IPS-18a (cell line): ENCODE measurements at regions not wholly inside any gene's neighbourhood (a gene's known extent, or its start where the extent isn't known, plus 50 kb on each side); places are given as distances from the start of the nearest gene placed in this dataset.

Experiments
- H3K27ac ChIP-seq: one replicate; pipeline ENCODE4 v1.5.1; 2013; ENCODE audit warnings: low read length
- H3K27me3 ChIP-seq: one replicate; pipeline ENCODE4 v1.6.1; 2013; ENCODE audit warnings: mild to moderate bottlenecking, low read length; ENCODE audit not compliant: control insufficient read depth, insufficient read depth
- H3K36me3 ChIP-seq: one replicate; pipeline ENCODE4 v1.6.1; 2013; ENCODE audit warnings: low read depth, low read length; ENCODE audit not compliant: control insufficient read depth
- H3K4me1 ChIP-seq: one replicate; pipeline ENCODE4 v1.6.1; 2013; ENCODE audit warnings: low read depth, low read length; ENCODE audit not compliant: control insufficient read depth
- H3K4me3 ChIP-seq: one replicate; pipeline ENCODE4 v1.5.1; 2013; ENCODE audit warnings: low read length
- H3K9ac ChIP-seq: one replicate; pipeline ENCODE4 v1.6.1; 2013; ENCODE audit warnings: mild to moderate bottlenecking, low read length, moderate library complexity
- H3K9me3 ChIP-seq: one replicate; pipeline ENCODE4 v1.6.1; 2013; ENCODE audit warnings: low read depth, low read length; ENCODE audit not compliant: control insufficient read depth

- H3K9ac ChIP-seq: no peak overlapping the region
- no peaks in the 10 kb centered on the region for H3K4me1 ChIP-seq
- H3K9me3 ChIP-seq: no peaks in the 10 kb centered on the region
- no peak overlapping the region for H3K4me3 ChIP-seq
- H3K36me3 ChIP-seq: no peaks in the 10 kb centered on the region
- no peaks in the 10 kb centered on the region for H3K27me3 ChIP-seq
- no peak overlapping the region for H3K27ac ChIP-seq
Observed at GRCh38 chr2:129293326-129293725, 686.1 kb upstream of the RAB6C start.

- Histone ChIP-seq H3K27ac (no peak overlapping the region), H3K9ac (no peak overlapping the region), H3K4me3 (no peak overlapping the region), H3K4me1 (no peaks in the 10 kb centered on the region), H3K9me3 (no peaks in the 10 kb centered on the region), H3K27me3 (no peaks in the 10 kb centered on the region), H3K36me3 (no peaks in the 10 kb centered on the region)
Observed at GRCh38 chr2:129296396-129296795, 683.1 kb upstream of the RAB6C start.

- no peaks in the 10 kb centered on the region for H3K36me3 ChIP-seq
- H3K27me3 ChIP-seq: no peaks in the 10 kb centered on the region
- H3K9me3 ChIP-seq: no peaks in the 10 kb centered on the region
- H3K9ac ChIP-seq: no peak overlapping the region
- H3K4me3 ChIP-seq: no peak overlapping the region
- H3K4me1 ChIP-seq: no peaks in the 10 kb centered on the region
- H3K27ac ChIP-seq: no peak overlapping the region
Observed at GRCh38 chr2:129296806-129297205, 682.7 kb upstream of the RAB6C start.

- H3K9me3 ChIP-seq: no peaks in the 10 kb centered on the region
- no peak overlapping the region for H3K4me3 ChIP-seq
- H3K4me1 ChIP-seq: no peaks in the 10 kb centered on the region
- H3K27ac ChIP-seq: no peak overlapping the region
- H3K9ac ChIP-seq: no peak overlapping the region
- H3K36me3 ChIP-seq: no peaks in the 10 kb centered on the region
- H3K27me3 ChIP-seq: no peaks in the 10 kb centered on the region
Observed at GRCh38 chr2:129297430-129297829, 682.0 kb upstream of the RAB6C start.

- no peak overlapping the region for H3K27ac ChIP-seq
- no peak overlapping the region for H3K9ac ChIP-seq
- no peaks in the 10 kb centered on the region for H3K36me3 ChIP-seq
- H3K9me3 ChIP-seq: no peaks in the 10 kb centered on the region
- H3K4me1 ChIP-seq: no peaks in the 10 kb centered on the region
- no peak overlapping the region for H3K4me3 ChIP-seq
- no peaks in the 10 kb centered on the region for H3K27me3 ChIP-seq
Observed at GRCh38 chr2:129299338-129299737, 680.1 kb upstream of the RAB6C start.

- H3K9me3 ChIP-seq: no peaks in the 10 kb centered on the region
- H3K9ac ChIP-seq: no peak overlapping the region
- no peak overlapping the region for H3K27ac ChIP-seq
- H3K36me3 ChIP-seq: no peaks in the 10 kb centered on the region
- no peaks in the 10 kb centered on the region for H3K4me1 ChIP-seq
- H3K27me3 ChIP-seq: no peaks in the 10 kb centered on the region
- H3K4me3 ChIP-seq: no peak overlapping the region
Observed at GRCh38 chr2:129299756-129300155, 679.7 kb upstream of the RAB6C start.

- Histone ChIP-seq H3K4me3 (no peak overlapping the region), H3K27me3 (no peaks in the 10 kb centered on the region), H3K9me3 (no peaks in the 10 kb centered on the region), H3K27ac (no peak overlapping the region), H3K4me1 (no peaks in the 10 kb centered on the region), H3K9ac (no peak overlapping the region), H3K36me3 (no peaks in the 10 kb centered on the region)
Observed at GRCh38 chr2:129300456-129300855, 679.0 kb upstream of the RAB6C start.

GRCh38 chr2:129301431-129301913, 678.0 kb upstream of the RAB6C start:
- no peak overlapping the region for H3K27ac ChIP-seq
- H3K4me1 ChIP-seq: no peaks in the 10 kb centered on the region
- H3K36me3 ChIP-seq: no peaks in the 10 kb centered on the region
- H3K9me3 ChIP-seq: no peaks in the 10 kb centered on the region
- no peak overlapping the region for H3K4me3 ChIP-seq
- no peaks in the 10 kb centered on the region for H3K27me3 ChIP-seq
- no peak overlapping the region for H3K9ac ChIP-seq

GRCh38 chr2:129302106-129302505, 677.4 kb upstream of the RAB6C start:
- Histone ChIP-seq H3K36me3 (no peaks in the 10 kb centered on the region), H3K9me3 (no peaks in the 10 kb centered on the region), H3K4me1 (no peaks in the 10 kb centered on the region), H3K27ac (no peak overlapping the region), H3K27me3 (no peaks in the 10 kb centered on the region), H3K4me3 (no peak overlapping the region), H3K9ac (no peak overlapping the region)

GRCh38 chr2:129302561-129303183, 676.8 kb upstream of the RAB6C start:
- Histone ChIP-seq H3K4me3 (no peak overlapping the region), H3K36me3 (no peaks in the 10 kb centered on the region), H3K9me3 (no peaks in the 10 kb centered on the region), H3K9ac (no peak overlapping the region), H3K27ac (no peak overlapping the region), H3K27me3 (no peaks in the 10 kb centered on the region), H3K4me1 (no peaks in the 10 kb centered on the region)

GRCh38 chr2:129314120-129314519, 665.3 kb upstream of the RAB6C start:
- Histone ChIP-seq H3K4me1 (no peaks in the 10 kb centered on the region), H3K9me3 (no peaks in the 10 kb centered on the region), H3K4me3 (no peak overlapping the region), H3K27me3 (no peaks in the 10 kb centered on the region), H3K9ac (no peak overlapping the region), H3K36me3 (no peaks in the 10 kb centered on the region), H3K27ac (no peak overlapping the region)

GRCh38 chr2:129318581-129319421, 660.7 kb upstream of the RAB6C start:
- no peak overlapping the region for H3K9ac ChIP-seq
- H3K4me1 ChIP-seq: no peaks in the 10 kb centered on the region
- no peak overlapping the region for H3K4me3 ChIP-seq
- H3K27ac ChIP-seq: no peak overlapping the region
- H3K9me3 ChIP-seq: no peaks in the 10 kb centered on the region
- no peaks in the 10 kb centered on the region for H3K27me3 ChIP-seq
- H3K36me3 ChIP-seq: no peaks in the 10 kb centered on the region
